Vagina (tissue), 2 donors: ENCODE measurements at regions not wholly inside any gene's neighbourhood (a gene's known extent, or its start where the extent isn't known, plus 50 kb on each side); places are given as distances from the start of the nearest gene placed in this dataset.

Experiments
- DNase-seq, 2 donors: peaks; one replicate each; pipeline ENCODE4 v3.0.0-alpha.2; 2017; ENCODE audit errors: extremely low spot score in 2 of 2
- H3K27ac ChIP-seq: fragments of 200-600 bp; sonication (generic); one replicate; pipeline ENCODE4 v1.5.1; 2019
- H3K27me3 ChIP-seq: fragments of 200-600 bp; sonication (generic); one replicate; pipeline ENCODE4 v1.5.1; 2019
- H3K36me3 ChIP-seq, 2 donors: fragments of 200-600 bp; sonication (generic); one replicate each; pipeline ENCODE4 v1.5.1; 2017 to 2019
- H3K4me1 ChIP-seq: fragments of 200-600 bp; sonication (generic); one replicate; pipeline ENCODE4 v1.5.1; 2019
- H3K4me3 ChIP-seq, 2 donors: fragments of 200-600 bp; sonication (generic); 1 replicate in 1 of 2; 2 replicates in 1 of 2; pipeline ENCODE4 v1.5.1; 2016 to 2019
- H3K9me3 ChIP-seq: fragments of 200-600 bp; sonication (generic); one replicate; pipeline ENCODE4 v1.5.1; 2019
- CTCF ChIP-seq, 3 experiments: fragments of 450-650 bp in 2 of 3; fragments of 200-600 bp in 1 of 3; sonication (generic) in 1 of 3; IDR thresholded peaks; one replicate each; pipeline ENCODE4 v1.5.1; 2017 to 2019; ENCODE audit warnings: antibody characterized with exemption in 3 of 3, mild to moderate bottlenecking in 2 of 3, moderate library complexity in 2 of 3
- POLR2A ChIP-seq, 2 donors: fragments of 450-650 bp; IDR thresholded peaks; one replicate each; pipeline ENCODE4 v1.6.1; 2017; ENCODE audit warnings: antibody characterized with exemption in 2 of 2, mild to moderate bottlenecking in 2 of 2, moderate library complexity in 2 of 2
- POLR2AphosphoS5 ChIP-seq, 2 donors: sonication (generic); formaldehyde crosslinking; IDR thresholded peaks; one replicate each; pipeline ENCODE4 v1.9.0; 2017; ENCODE audit warnings: antibody characterized with exemption in 2 of 2, mild to moderate bottlenecking in 2 of 2, low read depth in 1 of 2; ENCODE audit not compliant: insufficient read depth in 1 of 2
- intact Hi-C: fragments of 100-400 bp; cut with DNase I; formaldehyde crosslinking; loops from one replicate; pipeline ENCODE4 v1.15.1; 2023

- H3K4me1 ChIP-seq = no peaks in the 10 kb centered on the region
- intact Hi-C loops = no loop called here
- no peak for DNase-seq
- H3K27me3 ChIP-seq = no peaks in the 10 kb centered on the region
- H3K36me3 ChIP-seq = no peaks in the 10 kb centered on the region
- TF ChIP-seq CTCF (IDR thresholded peaks at IDR 0.05) (no peak), POLR2AphosphoS5 (IDR thresholded peaks at IDR 0.05; ENCODE audit: insufficient read depth in 1 of 2, low read depth in 1 of 2) (no peak), POLR2A (IDR thresholded peaks at IDR 0.05) (no peak)
- H3K9me3 ChIP-seq = no peaks in the 10 kb centered on the region
- H3K4me3 ChIP-seq = no peak overlapping the region
- H3K27ac ChIP-seq = no peak overlapping the region
These were observed 86.5 kb upstream of the SGCD start for GRCh38 chr5:156240414-156240813.

GRCh38 chr5:156241266-156241665, 85.7 kb upstream of the SGCD start:
- Histone ChIP-seq H3K27ac (no peak overlapping the region), H3K4me1 (no peaks in the 10 kb centered on the region), H3K36me3 (no peaks in the 10 kb centered on the region), H3K27me3 (no peaks in the 10 kb centered on the region), H3K9me3 (no peaks in the 10 kb centered on the region), H3K4me3 (no peak overlapping the region)
- intact Hi-C loops = no loop called here
- TF ChIP-seq CTCF (IDR thresholded peaks at IDR 0.05) (no peak), POLR2AphosphoS5 (IDR thresholded peaks at IDR 0.05; ENCODE audit: insufficient read depth in 1 of 2, low read depth in 1 of 2) (no peak), POLR2A (IDR thresholded peaks at IDR 0.05) (no peak)
- no peak for DNase-seq

- no peaks in the 10 kb centered on the region for H3K9me3 ChIP-seq
- intact Hi-C loops = no loop called here
- no peaks in the 10 kb centered on the region for H3K27me3 ChIP-seq
- no peak for DNase-seq
- H3K4me1 ChIP-seq = no peaks in the 10 kb centered on the region
- H3K36me3 ChIP-seq = no peaks in the 10 kb centered on the region
- H3K4me3 ChIP-seq = no peak overlapping the region
- no peak for TF ChIP-seq CTCF (IDR thresholded peaks at IDR 0.05)
- TF ChIP-seq POLR2A (IDR thresholded peaks at IDR 0.05) = no peak
- TF ChIP-seq POLR2AphosphoS5 (IDR thresholded peaks at IDR 0.05; ENCODE audit: insufficient read depth in 1 of 2, low read depth in 1 of 2) = no peak
- H3K27ac ChIP-seq = no peak overlapping the region
These were observed 81.1 kb upstream of the SGCD start for GRCh38 chr5:156245895-156246294.

GRCh38 chr5:156251076-156251475, 75.9 kb upstream of the SGCD start:
- intact Hi-C loops = no loop called here
- Histone ChIP-seq H3K27me3 (no peaks in the 10 kb centered on the region), H3K27ac (no peak overlapping the region), H3K9me3 (no peaks in the 10 kb centered on the region), H3K36me3 (no peaks in the 10 kb centered on the region), H3K4me1 (no peaks in the 10 kb centered on the region), H3K4me3 (no peak overlapping the region)
- TF ChIP-seq POLR2A (IDR thresholded peaks at IDR 0.05) (no peak), POLR2AphosphoS5 (IDR thresholded peaks at IDR 0.05; ENCODE audit: insufficient read depth in 1 of 2, low read depth in 1 of 2) (no peak), CTCF (IDR thresholded peaks at IDR 0.05) (no peak)
- no peak for DNase-seq

- no peaks in the 10 kb centered on the region for H3K4me1 ChIP-seq
- H3K4me3 ChIP-seq = no peak overlapping the region
- no peaks in the 10 kb centered on the region for H3K9me3 ChIP-seq
- intact Hi-C loops = no loop called here
- H3K27me3 ChIP-seq = no peaks in the 10 kb centered on the region
- H3K36me3 ChIP-seq = no peaks in the 10 kb centered on the region
- TF ChIP-seq POLR2AphosphoS5 (IDR thresholded peaks at IDR 0.05; ENCODE audit: insufficient read depth in 1 of 2, low read depth in 1 of 2) (no peak), POLR2A (IDR thresholded peaks at IDR 0.05) (no peak), CTCF (IDR thresholded peaks at IDR 0.05) (no peak)
- no peak overlapping the region for H3K27ac ChIP-seq
- no peak for DNase-seq
These were observed 73.8 kb upstream of the SGCD start for GRCh38 chr5:156253130-156253529.
